ENCODE measurements at regions not wholly inside any gene's neighbourhood (a gene's known extent, or its start where the extent isn't known, plus 50 kb on each side); places are given as distances from the start of the nearest gene placed in this dataset.

DNA sequence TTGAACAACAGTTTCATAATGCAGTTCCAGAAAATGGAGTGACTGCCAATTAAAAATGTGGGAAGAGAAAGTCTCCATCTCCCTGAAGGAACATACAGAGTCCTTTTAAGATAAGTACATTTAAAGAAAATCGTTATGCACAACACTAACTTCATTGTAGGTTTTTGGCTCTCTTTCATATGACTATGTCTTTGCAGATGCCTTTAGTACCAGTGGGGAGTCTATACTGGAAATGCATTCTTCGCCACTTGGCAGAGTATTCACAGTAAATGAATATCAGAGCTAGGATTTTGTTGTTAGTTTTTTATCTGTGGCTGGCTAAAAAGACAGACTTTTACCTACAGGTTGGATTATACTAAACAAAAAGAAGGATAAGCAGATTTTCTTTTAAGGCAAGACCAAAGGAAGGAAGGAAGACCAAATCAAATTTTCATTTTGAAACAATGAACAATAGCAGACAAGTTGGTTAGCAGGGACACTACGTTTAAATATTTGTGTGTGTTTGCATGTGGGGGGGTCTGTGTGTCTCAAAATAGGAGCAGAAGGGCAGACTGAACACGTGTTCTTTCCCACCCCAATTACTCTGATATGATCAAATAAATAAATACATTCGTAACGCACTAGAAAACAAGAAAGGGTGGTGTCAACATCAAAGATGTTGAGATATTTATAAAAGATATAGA lies 124.5 kb downstream of the BTG1 start:
- Mint-ChIP-seq H3K27ac (no peak overlapping the region), H3K9me3 (peaks cover 0 to 2% of the 10 kb centered on the region in 2 donors)

DNA sequence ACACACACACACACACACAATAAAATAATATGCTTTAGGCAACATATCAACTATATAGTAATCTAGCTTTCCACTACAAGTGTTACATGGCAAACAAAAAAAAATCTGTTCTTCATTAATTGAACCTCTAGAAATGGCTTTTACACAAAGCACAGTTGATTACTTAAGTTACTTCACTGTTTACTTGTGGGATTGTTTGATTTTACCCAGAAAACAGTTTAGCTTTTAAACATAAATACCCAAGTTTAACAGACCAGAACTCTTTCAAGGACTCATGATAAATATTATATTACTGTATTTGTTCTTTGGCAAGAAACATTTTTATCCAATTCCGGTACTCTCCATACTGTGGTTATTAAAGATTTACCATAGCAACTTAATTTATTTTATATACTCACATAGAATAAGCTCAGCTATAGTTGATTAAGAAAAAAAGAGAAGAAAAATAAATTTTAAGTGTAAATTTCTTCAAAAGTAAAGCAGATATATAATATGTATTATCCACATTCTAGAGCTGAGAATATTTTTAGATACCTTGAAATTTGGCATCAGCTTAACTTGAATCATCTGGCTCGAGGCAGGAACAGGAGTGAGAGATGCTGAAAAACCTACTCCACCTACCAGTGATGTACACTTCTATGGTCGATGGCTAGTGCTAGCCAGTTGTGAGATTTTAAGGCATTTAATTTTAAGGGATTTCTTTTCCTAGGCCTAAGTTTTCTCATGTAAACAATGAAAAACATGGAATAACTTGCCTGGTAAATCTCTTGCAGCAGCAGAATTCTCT lies 126.0 kb downstream of the BTG1 start:
- no peaks in the 10 kb centered on the region for H3K27me3 Mint-ChIP-seq

More for the DNA sequence above, 124.5 kb downstream of the BTG1 start:
- no peaks in the 10 kb centered on the region for H3K27me3 Mint-ChIP-seq
- no peak overlapping the region for H3K4me3 Mint-ChIP-seq
- DNase-seq (no peak), ATAC-seq (replicated peaks) (no peak)
- peaks cover 4% of the 10 kb centered on the region in 2 donors for H3K4me1 Mint-ChIP-seq (ENCODE audit: low read depth in 2 of 2)
- peaks cover 3% of the 10 kb centered on the region for H3K36me3 Mint-ChIP-seq (ENCODE audit: insufficient read depth)

DNA sequence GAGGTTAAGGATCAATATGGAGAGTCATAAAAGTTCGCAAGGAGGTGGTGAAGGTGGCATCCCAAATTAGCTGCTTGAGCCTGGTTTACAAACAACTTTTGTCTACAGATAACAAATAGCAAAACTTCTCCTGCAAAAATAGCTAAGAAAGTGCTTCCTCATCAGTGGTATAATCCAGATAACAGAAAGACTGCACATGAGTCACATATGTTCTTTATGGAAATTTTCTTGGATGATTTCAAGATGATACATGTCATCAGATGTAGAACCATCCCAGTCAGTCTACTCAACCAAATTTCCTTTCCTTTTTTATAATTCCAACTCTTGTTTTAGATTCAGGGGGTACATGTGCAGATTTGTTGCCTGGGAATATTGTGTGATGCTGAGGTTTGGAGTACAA lies 133.0 kb downstream of the BTG1 start:
- no peaks in the 10 kb centered on the region for H3K27me3 Mint-ChIP-seq
- H3K4me3 Mint-ChIP-seq = no peak overlapping the region
- no peaks in the 10 kb centered on the region for H3K9me3 Mint-ChIP-seq
- H3K36me3 Mint-ChIP-seq (ENCODE audit: insufficient read depth) = no peaks in the 10 kb centered on the region
- no peak for ATAC-seq (replicated peaks)
- DNase-seq = no peak
- H3K27ac Mint-ChIP-seq = no peak overlapping the region
- peaks cover 10 to 20% of the 10 kb centered on the region in 2 donors for H3K4me1 Mint-ChIP-seq (ENCODE audit: low read depth in 2 of 2)

More for the DNA sequence above, 126.0 kb downstream of the BTG1 start:
- Mint-ChIP-seq H3K9me3 (peaks cover 0 to 2% of the 10 kb centered on the region in 2 donors), H3K36me3 (ENCODE audit: insufficient read depth) (peaks cover 3% of the 10 kb centered on the region), H3K4me1 (ENCODE audit: low read depth in 2 of 2) (peaks cover 3 to 4% of the 10 kb centered on the region in 2 donors), H3K4me3 (no peak overlapping the region), H3K27ac (no peak overlapping the region)
- ATAC-seq (replicated peaks) (no peak), DNase-seq (no peak)

DNA sequence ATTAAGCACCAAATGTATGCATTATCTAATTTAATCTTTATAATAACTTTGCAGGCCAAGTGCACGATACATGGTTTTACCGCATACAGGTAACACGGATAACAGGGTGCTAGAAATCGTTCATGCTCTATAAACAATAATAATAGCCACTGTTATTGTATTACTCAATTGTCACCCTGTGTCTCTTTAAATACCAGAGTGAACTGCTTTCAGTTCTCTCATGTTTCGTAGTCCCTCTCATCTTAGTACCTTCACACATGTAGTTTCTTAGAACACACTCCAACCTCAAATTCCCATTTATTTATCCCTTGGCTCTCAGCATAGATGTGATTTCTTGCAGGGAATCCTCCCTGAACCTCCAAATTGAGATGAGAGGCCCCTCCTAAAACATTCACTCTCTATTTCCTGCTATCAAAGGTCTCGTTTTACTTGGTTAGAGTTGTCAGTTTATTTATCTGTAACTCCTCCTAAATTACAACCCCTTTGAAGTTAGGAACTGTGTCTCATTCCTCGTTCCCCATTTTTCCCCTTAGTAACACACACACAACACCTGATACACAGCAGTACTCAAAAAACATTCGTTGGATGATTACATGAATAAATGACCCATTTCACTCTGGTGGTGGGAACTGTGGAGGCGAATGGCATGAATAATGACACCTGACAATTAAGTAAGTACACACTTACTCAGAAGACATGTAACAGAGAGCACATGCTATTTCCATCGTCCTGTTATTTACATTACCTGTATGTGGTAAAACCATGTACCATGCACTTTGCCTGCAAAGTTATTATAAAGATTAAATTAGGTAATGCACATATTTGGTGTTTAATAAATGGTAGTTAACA lies 134.6 kb downstream of the BTG1 start:
- H3K4me3 Mint-ChIP-seq = peak overlapping the region in 1 of 2 donors; percentile 46
- ATAC-seq (replicated peaks) (no peak), DNase-seq (no peak)
- H3K27me3 Mint-ChIP-seq = no peaks in the 10 kb centered on the region
- peaks cover 13 to 20% of the 10 kb centered on the region in 2 donors for H3K4me1 Mint-ChIP-seq (ENCODE audit: low read depth in 2 of 2)
- peak overlapping the region in 1 of 2 donors; percentile 50 for H3K27ac Mint-ChIP-seq
- no peaks in the 10 kb centered on the region for H3K36me3 Mint-ChIP-seq (ENCODE audit: insufficient read depth)
- no peaks in the 10 kb centered on the region for H3K9me3 Mint-ChIP-seq

DNA sequence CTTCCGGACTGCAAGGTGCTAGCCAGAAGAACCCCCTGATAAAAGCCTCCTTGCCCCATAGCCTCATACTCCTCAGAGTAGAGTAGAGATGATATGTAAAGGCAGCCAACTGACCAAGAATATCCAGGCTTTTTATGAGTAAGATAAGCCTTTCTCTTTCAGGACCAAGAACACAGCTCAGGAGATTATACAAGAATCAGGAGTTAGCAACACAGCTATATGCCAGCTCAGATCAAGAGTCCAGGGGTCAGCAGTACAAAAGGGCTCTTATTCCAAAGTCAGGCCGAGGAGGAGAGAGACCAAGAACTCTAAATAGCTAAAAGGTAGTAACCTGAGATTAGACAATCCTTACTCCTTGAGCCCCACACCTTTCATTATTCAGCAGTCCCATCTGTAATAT lies 135.3 kb downstream of the BTG1 start:
- no peak overlapping the region for H3K27ac Mint-ChIP-seq
- no peaks in the 10 kb centered on the region for H3K36me3 Mint-ChIP-seq (ENCODE audit: insufficient read depth)
- DNase-seq = no peak
- H3K27me3 Mint-ChIP-seq = no peaks in the 10 kb centered on the region
- peaks cover 13 to 20% of the 10 kb centered on the region in 2 donors for H3K4me1 Mint-ChIP-seq (ENCODE audit: low read depth in 2 of 2)
- ATAC-seq (replicated peaks) = no peak
- no peaks in the 10 kb centered on the region for H3K9me3 Mint-ChIP-seq
- H3K4me3 Mint-ChIP-seq = no peak overlapping the region

DNA sequence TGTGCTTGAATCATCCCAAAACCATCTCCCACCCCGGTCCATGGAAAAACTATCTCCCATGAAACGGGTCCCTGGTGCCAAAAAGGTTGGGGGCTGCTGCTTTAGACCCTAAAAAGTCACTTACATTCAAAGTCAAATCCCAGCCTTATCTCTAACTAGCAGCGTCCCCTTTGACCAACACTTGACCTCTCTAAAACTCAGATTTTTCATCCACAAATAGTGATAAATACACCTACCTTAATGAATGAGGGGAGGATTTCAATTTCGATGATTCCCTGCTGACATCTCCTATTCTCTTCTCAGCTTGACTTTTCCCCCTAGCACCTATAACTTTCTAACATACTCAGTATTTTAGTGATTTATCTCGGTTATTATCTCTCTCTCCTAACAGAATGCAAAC lies 137.3 kb downstream of the BTG1 start:
- no peak for DNase-seq
- Mint-ChIP-seq H3K4me1 (ENCODE audit: low read depth in 2 of 2) (peaks cover 13 to 30% of the 10 kb centered on the region in 2 donors), H3K9me3 (no peaks in the 10 kb centered on the region), H3K27me3 (no peaks in the 10 kb centered on the region), H3K36me3 (ENCODE audit: insufficient read depth) (no peaks in the 10 kb centered on the region), H3K27ac (peak overlapping the region in 1 of 2 donors; percentile 64), H3K4me3 (no peak overlapping the region)
- no peak for ATAC-seq (replicated peaks)

DNA sequence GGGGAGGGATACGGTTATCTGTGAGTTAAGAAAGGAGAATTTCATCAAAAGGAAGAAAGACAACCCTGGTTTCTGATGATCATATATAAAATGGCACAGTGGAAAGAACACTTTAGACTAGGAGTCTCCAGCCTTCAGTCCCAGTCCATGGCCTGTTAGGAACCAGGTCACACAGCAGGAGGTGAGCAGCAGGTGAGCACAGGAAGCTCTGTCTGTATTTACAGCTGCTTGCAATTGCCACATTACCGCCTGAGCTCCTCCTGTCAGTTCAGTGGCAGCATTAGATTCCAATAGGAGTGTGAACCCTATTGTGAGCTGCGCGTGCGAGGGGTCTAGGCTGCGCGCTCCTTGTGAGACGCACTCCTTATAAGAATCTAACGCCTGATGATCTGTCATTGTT lies 137.9 kb downstream of the BTG1 start:
- DNase-seq (no peak), ATAC-seq (replicated peaks) (no peak)
- H3K4me1 Mint-ChIP-seq (ENCODE audit: low read depth in 2 of 2) = peaks cover 13 to 30% of the 10 kb centered on the region in 2 donors
- H3K27me3 Mint-ChIP-seq = no peaks in the 10 kb centered on the region
- H3K9me3 Mint-ChIP-seq = no peaks in the 10 kb centered on the region
- no peak overlapping the region for H3K27ac Mint-ChIP-seq
- no peak overlapping the region for H3K4me3 Mint-ChIP-seq
- H3K36me3 Mint-ChIP-seq (ENCODE audit: insufficient read depth) = no peaks in the 10 kb centered on the region

DNA sequence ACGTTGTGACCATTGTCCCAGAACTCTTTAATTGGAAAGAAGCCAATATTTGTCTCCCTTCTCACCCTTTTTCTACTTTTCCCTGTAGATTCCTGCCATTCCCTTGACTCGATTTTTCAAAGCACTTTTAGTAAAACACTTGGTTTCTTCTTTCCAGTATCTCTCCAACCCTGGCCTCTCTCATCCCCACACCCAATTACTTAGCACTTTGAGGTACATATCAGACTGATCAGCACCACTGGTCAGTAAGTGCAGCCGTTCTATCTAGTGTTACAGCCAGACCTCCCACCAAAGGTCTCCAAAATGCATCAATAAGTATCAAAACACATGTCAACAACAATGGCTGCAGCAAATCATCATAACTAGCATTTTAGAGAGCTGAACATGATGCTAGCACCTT lies 141.9 kb downstream of the BTG1 start:
- peaks cover 2% of the 10 kb centered on the region for H3K36me3 Mint-ChIP-seq (ENCODE audit: insufficient read depth)
- H3K9me3 Mint-ChIP-seq = peaks cover 0 to 2% of the 10 kb centered on the region in 2 donors
- no peaks in the 10 kb centered on the region for H3K27me3 Mint-ChIP-seq
- peaks cover 15 to 35% of the 10 kb centered on the region in 2 donors for H3K4me1 Mint-ChIP-seq (ENCODE audit: low read depth in 2 of 2)
- DNase-seq (no peak), ATAC-seq (replicated peaks) (no peak)
- no peak overlapping the region for H3K27ac Mint-ChIP-seq
- H3K4me3 Mint-ChIP-seq = no peak overlapping the region

DNA sequence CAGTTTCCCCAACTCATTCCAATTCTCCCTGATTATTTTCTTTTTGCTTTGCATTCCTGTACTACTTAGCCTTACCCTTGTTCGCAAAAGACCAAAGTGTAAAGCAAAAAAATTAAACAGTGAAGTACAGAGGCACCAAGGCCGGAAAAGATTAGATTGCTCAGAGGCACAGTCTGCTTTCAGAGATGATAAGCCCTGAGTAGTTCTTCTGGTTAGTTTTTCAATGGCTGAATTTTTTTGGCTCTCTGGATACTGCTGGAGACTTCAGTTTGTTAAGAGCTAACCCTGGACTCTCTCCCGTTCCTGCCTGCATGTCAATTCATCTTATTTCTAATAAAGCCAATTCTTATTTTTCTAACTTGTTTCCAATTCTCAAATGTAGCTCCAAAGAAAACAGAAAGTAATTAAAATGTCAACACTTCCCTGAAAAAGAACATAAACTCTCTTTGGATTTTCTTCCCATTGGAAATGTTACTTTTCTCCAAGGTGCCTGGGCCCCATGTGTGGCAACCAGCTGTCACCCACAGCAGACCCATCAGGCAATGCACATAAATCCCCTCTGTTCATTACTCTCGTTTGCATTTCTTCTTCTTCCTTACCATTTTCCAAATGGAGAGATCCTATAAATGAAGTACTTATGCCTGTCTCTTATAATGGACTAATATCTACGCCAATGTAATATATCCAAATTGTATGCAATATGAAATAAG lies 142.8 kb downstream of the BTG1 start:
- no peaks in the 10 kb centered on the region for H3K27me3 Mint-ChIP-seq
- ATAC-seq (replicated peaks) (no peak), DNase-seq (no peak)
- H3K4me3 Mint-ChIP-seq = no peak overlapping the region
- H3K9me3 Mint-ChIP-seq = peaks cover 0 to 6% of the 10 kb centered on the region in 2 donors
- H3K4me1 Mint-ChIP-seq (ENCODE audit: low read depth in 2 of 2) = peaks cover 17 to 41% of the 10 kb centered on the region in 2 donors
- peaks cover 3% of the 10 kb centered on the region for H3K36me3 Mint-ChIP-seq (ENCODE audit: insufficient read depth)
- peak overlapping the region; percentile 35 to 54 for H3K27ac Mint-ChIP-seq

DNA sequence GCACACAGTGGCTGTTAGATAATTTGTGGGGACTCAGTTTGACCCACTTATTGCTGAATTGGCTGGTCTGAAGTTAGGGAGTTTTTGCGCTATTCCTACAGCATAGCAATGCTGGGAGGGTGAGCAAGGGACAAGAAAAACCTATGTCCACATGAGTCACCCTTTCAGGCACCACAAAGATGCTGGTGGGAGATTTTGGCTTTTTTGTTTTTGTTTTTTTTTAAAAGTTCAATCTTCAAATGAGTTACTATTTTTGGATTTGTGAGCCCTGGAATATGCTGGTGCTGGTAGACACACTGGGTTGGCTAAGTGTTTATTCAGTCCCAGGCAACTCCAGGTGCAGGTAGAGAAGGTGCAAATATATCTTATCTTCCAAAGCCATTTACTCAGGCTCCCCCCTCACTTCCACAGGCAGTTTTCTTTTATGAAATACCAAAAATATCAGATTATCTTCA lies 143.4 kb downstream of the BTG1 start:
- Mint-ChIP-seq H3K36me3 (ENCODE audit: insufficient read depth) (peaks cover 3% of the 10 kb centered on the region), H3K4me3 (no peak overlapping the region), H3K27ac (peak overlapping the region in 1 of 2 donors; percentile 35), H3K9me3 (peaks cover 0 to 6% of the 10 kb centered on the region in 2 donors), H3K4me1 (ENCODE audit: low read depth in 2 of 2) (peaks cover 14 to 41% of the 10 kb centered on the region in 2 donors), H3K27me3 (no peaks in the 10 kb centered on the region)
- DNase-seq (no peak), ATAC-seq (replicated peaks) (peak; percentile 34)

DNA sequence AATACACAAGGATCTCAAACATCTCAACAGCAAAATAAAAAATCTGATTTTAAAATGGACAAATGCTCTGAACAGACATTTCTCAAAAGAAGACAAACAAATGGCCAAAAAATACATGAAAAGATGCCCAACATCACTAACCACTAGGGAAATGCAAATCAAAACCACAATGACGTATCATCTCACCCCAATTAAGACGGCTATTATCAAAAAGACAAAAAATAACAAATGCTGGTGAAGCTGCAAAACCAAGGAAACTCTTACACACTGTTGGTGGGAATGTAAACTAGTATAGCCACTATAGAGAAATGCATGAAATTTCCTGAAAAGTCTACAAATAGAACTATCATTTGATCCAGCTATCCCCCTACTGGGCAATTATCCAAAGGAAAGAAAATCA lies 145.0 kb downstream of the BTG1 start:
- no peak for DNase-seq
- peaks cover 3% of the 10 kb centered on the region for H3K36me3 Mint-ChIP-seq (ENCODE audit: insufficient read depth)
- peaks cover 14 to 41% of the 10 kb centered on the region in 2 donors for H3K4me1 Mint-ChIP-seq (ENCODE audit: low read depth in 2 of 2)
- H3K27ac Mint-ChIP-seq = peak overlapping the region; percentile 49 to 90
- H3K27me3 Mint-ChIP-seq = no peaks in the 10 kb centered on the region
- H3K9me3 Mint-ChIP-seq = peaks cover 0 to 6% of the 10 kb centered on the region in 2 donors
- peak; percentile 90 for ATAC-seq (replicated peaks)
- peak overlapping the region; percentile 9 to 30 for H3K4me3 Mint-ChIP-seq

DNA sequence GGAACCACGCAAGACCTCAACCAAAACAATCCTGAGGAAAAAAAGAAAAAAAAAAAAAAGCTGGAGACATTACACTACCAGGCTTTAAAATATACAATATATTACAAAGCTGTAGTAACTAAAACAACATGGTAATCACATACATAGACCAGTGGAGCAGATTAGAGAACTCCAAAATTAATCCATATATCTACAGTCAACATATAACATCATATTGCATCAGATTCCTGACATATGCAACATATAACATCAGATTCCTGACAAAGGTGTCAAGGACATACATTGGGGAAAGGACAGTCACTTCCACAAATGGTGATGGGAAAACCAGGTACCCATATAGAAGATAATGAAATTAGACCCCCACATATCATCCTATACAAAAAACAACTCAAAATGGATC lies 145.8 kb downstream of the BTG1 start:
- H3K36me3 Mint-ChIP-seq (ENCODE audit: insufficient read depth) = peaks cover 3% of the 10 kb centered on the region
- ATAC-seq (replicated peaks) = no peak
- peaks cover 0 to 6% of the 10 kb centered on the region in 2 donors for H3K9me3 Mint-ChIP-seq
- H3K27me3 Mint-ChIP-seq = no peaks in the 10 kb centered on the region
- peaks cover 14 to 35% of the 10 kb centered on the region in 2 donors for H3K4me1 Mint-ChIP-seq (ENCODE audit: low read depth in 2 of 2)
- no peak for DNase-seq
- peak overlapping the region; percentile 49 to 90 for H3K27ac Mint-ChIP-seq
- H3K4me3 Mint-ChIP-seq = peak overlapping the region in 1 of 2 donors; percentile 30
